GM12891 (cell line): ENCODE measurements at regions not wholly inside any gene's neighbourhood (a gene's known extent, or its start where the extent isn't known, plus 50 kb on each side); places are given as distances from the start of the nearest gene placed in this dataset.

Source experiments
- PAX5 ChIP-seq: IDR thresholded peaks from 2 replicates; pipeline ENCODE4 v1.6.1; 2011; ENCODE audit warnings: low read length, moderate library complexity, mild to moderate bottlenecking; ENCODE audit not compliant: insufficient read depth, severe bottlenecking
- POLR2A ChIP-seq: IDR thresholded peaks from 2 replicates; pipeline ENCODE4 v1.6.1; 2011; ENCODE audit warnings: low read depth, low read length, control low read depth
- POLR2AphosphoS5 ChIP-seq: IDR thresholded peaks from 2 replicates; pipeline ENCODE4 v1.6.1; 2011; ENCODE audit warnings: low read depth, low read length, control low read depth
- POU2F2 ChIP-seq: IDR thresholded peaks from 2 replicates; pipeline ENCODE4 v1.6.1; 2011; ENCODE audit warnings: low read depth, mild to moderate bottlenecking, control low read depth, low read length, moderate library complexity
- TAF1 ChIP-seq: IDR thresholded peaks from 2 replicates; pipeline ENCODE4 v1.6.1; 2011; ENCODE audit warnings: low read depth, low read length, control low read depth

GRCh38 chr18:64981915-64982314 is 768.9 kb upstream of the CDH7 start:
- TF ChIP-seq POLR2AphosphoS5, result no peak
- TF ChIP-seq TAF1, result no peak
- TF ChIP-seq POLR2A, result no peak
- no peak for TF ChIP-seq PAX5
- no peak for TF ChIP-seq POU2F2
